ENCODE measurements at regions not wholly inside any gene's neighbourhood (a gene's known extent, or its start where the extent isn't known, plus 50 kb on each side); places are given as distances from the start of the nearest gene placed in this dataset.

DNA sequence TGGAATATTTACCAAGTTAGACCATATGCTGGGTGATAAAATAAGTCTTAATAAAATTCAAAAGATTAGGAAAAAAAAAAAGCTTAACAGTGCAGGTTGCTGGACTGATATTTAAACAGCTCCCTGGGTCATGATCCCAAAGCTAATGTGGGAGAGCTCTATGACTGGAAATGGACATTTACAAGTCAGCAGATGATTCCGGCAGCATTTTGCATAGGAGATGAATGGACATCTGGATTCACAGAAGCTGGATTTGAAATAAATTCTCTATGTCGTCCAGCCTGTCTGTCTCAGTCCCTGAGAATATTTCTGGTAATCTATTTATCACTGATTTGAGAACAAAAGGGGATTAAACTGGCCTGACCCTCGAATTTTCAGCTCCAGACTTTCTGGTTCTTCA, 52.3 kb upstream of the KLHL25 start:
- DNase-seq = no peak

DNA sequence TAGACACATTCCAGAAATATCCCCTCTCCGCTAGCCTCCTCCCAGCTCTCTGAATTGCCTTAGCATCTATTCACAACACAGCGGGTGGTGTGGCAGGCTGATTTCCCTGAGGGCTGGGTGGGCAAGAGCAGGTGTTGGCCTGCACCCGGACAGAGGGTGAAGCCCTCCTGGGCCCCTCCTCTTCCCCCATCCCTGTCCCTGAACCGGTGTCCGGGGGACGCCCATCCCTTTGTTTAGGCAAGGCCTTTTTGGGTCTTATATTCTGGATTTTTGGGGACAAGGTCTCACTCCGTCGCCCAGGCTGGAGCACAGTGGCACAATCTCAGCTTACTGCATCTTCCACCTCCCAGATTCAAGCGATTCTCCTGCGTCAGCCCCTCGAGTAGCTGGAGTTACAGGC, 55.2 kb upstream of the KLHL25 start:
- DNase-seq = no peak

DNA sequence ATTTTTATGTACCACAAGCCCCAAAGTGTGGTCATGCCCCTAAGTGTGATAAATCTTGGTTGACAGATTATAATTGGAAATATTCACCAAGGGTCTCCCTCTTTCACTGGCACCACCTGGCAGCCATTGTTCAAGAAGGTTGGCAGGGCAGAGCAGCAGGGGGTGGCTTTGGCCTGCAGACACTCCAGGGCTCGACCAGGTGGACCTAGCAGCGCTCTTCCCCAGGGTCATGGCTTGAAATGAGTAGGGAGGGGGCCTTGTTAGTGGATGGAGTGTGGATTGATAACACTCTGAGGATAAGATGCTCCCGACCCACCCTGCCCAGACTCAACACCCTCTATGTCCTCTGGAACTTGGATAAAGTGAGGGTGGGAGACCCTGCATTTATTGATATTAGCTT, 58.2 kb upstream of the KLHL25 start:
- DNase-seq = no peak

DNA sequence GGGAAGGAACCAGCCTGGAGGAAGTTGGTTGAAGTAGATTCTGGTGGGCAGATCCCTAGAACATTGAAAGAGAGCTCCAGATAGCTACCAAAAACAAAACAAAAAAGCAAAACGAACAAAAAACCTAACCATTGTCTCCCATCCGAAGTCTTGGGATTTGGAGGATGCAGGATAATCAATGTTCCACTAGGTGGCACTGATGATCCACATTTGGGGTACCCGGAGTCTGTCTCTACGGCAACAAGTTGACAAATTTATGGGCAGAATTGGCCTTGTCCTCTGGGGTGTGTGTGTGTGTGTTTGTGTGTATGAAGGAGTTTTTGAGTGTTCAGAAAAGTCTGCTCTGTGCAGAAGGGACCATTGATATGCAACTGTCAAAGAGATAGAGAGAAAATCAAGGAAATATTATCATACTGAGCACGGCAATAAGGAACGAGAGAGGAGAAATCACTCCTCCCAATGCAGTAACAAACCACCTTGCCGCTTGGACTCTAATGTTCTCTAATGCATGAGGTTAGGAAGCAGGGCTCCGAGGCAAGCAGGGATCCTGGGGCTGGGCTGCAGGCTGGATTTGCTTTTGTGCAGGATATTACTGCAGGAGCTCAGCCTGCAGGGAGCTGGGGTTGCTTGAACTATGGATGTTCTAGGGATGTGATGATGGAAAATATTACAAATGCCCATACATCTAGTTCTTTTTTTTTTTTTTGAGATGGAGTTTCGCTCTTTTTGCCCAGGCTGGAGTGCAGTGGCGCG, 59.8 kb upstream of the KLHL25 start:
- peak; percentile 56 for DNase-seq

DNA sequence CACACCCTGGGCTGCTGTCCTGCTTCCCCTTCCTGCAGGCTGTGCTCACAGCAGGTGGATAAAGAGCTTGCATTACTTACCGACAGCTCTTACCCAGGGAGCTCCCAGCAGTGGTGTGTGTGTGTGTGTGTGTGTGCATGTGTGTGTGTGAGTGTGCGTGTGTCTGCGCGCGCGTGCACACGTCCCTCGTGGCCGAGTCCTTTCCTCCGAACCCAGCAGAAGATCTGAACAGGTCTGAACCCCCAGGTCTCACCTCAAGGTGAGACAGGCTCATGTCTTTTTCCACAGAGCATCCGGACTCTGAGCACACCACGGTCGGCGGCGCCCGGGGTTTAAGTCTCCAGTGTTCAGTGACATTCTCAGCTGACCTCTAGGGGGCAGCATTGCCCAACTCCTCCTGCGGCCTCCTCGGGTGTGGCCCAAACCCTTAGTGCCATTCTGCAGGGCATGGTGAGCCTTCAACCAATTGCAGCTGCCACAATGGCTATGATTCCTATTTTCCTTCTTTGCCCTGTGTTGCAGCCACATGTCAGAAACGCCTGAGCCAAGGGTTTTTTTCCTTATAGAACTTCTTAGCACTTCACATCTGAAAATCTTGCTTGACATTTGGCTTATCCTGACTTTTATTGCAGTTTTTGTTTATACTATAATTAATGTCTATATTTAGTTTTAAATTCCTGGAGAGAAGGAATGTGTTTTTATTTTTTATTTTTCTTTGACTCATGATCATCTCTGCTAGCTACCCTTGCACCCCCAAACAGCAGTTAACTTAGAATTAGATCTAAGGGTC, 64.1 kb upstream of the KLHL25 start:
- DNase-seq = peak; percentile 73

DNA sequence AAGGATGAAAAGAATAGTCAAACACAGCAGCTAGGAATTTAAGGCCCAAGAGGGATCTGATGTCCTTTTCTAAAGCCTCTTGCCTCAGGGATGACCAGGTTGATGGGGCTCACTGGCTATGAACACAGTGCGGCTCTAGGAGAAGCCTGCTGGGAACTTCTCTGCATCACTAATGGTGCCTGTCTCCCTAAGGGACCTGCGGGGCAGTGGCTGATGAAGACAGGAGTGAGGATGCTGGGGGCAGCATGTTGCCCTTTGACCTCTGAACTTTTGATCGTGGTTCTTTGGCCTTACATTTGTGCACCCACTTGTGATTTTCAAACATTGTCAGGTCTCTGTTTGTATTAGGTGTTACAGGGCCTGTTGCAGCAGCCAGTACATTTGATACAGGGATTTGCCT, 64.9 kb upstream of the KLHL25 start:
- no peak for DNase-seq

DNA sequence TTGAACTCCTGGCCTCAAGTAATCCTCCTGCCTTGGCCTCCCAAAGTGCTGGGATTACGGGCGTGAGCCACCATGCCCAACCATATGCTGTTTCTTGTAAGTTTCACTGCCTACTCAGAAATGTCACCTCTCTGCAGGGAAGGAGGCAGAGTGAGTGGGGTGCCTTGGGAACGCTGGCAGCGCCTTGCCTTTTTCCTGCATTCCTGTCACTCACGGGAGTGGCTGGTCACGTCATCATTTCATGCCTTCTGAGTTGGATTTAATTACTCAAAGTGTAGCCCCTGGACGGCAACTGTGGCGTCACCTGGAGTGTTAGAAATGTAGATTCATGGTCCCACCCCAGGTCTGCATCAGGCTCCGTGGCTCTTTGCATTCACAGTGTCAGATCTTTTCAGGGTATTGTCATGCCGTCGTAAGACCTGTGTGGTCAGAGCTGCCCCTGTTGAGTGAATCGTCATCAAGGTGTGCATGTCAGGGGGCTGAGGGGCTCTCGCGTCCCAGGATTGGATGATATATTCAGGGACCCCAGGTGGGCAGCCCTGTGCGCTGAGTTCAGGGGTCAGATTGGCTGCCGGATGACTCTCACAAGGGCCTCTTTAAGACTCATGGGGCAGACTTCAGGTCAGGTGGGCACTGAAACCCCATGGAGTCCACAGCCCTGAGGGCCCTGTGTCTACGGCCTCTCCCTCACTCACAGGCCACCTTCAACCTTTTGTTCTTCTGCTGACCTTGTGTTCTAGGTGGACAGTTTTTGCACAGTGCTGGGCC, 65.9 kb upstream of the KLHL25 start:
- no peak for DNase-seq

DNA sequence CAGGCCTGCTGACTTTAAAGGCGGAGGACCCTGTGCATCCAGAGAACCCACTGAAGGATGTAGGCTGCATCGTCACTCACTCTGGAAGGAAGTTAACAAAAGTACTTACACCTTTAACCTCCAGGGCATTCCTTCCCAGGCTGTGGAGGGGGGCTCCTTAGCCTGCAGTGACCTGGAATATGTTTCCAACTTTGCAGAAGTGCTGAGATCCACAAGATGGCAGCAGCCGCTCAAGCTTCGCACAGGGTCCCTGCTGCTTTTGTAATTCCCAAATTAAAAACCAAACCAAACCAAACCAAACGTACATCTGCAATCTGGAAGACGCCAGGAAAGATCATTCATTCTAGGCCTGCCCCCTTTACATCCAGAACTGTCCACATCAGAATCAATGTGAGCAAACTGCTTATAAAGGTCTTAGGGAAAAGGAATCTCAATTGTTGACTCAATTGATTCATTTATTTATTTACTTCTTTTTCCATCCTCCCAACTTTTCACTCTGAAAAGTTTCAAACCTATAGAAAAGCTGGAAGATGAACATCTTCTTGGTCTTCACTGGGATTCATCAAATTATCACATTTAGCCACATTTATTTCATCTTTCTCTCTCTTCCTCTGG, 70.5 kb upstream of the KLHL25 start:
- DNase-seq = peak; percentile 70

DNA sequence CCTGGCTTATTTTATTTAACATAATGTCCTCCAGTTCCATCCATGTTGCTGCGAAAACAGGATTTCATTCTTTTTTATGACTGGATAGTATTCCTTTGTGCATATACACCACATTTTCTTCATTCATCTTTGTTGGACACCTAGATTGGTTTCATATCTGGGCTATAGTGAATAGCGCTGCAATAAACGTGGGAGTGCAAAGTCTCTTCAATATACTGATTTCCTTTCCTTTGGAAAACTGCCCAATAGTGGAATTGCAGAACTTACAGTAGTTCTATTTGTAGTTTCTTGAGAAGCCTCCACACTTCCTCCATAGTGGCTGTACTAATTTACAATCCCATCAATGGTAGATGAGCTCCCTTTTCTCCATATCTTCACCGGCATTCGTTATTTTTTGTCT, 72.5 kb upstream of the KLHL25 start:
- no peak for DNase-seq

DNA sequence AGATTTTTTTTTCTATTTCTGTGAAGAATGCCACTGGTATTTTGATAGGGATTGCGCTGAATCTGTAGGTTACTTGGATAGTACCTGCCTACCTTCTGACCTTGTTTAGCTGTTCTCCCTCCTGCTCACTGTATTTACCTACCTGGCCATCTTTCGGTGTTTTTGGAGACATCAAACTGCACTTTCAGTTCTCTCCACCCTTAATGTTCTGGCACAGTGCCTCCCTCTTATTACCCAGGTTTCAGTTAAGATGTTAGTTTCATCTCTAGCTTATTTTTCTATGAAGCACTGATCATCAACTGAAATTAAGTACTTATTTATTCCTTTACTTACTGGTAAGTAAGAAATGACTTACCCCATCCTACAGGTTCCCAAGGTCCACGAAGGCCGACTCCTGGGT, 74.4 kb upstream of the KLHL25 start:
- no peak for DNase-seq

DNA sequence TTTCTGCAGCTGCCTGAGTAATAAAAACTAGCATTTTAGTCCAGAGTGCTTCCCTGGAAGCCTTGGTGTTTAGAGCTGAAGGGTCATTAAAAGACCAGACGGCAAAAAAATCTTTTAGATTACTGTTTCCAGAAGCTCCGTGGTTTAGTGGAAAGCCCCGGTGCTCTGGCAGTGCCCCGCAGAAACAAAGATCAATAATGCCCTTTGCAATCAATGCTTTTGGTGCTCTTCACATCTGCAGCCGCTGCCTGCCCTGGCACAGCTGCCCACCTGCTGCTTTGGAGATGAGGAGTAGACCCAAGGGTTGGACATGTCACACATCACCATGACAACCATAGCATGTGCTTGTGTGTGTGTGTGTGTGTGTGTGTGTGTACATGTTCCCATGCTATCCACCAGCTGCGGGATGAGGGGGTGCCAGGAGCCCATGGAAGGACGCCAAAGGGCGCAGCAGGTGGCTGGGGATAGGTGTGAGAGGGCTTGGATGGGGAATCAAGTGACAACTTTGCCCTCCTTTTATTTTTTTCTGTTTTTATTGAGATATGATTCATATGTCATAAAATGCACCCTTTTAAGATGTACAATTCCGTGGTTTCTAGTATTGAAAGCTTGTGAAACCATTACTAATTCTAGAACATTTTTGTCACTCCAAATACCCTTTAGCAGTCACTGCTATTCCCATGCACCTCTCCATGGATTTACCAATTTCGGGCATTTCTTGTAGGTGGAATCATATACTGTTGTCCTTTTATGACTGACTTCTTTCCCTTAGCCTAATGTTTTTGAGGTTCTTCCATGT, 75.7 kb upstream of the KLHL25 start:
- DNase-seq = no peak

DNA sequence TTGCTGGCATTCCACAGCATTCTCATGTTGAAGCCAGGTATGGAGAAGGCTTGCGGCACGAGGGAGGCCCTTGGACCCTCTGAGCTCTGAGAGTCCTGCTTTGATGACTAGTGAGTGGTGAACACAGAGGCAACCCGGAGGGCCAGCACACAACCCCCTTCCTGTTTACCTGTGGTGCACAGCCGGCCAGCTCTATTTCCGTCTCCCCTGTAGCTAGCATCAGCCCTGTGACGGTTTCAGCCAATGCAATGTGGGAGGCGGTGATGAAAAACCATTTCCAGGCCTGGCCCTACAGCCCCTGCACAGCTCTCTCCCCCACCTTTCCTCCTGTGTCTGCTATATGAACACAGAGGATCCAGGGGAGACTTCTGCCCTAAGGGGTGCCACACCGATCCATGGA, 76.8 kb upstream of the KLHL25 start:
- DNase-seq = no peak

DNA sequence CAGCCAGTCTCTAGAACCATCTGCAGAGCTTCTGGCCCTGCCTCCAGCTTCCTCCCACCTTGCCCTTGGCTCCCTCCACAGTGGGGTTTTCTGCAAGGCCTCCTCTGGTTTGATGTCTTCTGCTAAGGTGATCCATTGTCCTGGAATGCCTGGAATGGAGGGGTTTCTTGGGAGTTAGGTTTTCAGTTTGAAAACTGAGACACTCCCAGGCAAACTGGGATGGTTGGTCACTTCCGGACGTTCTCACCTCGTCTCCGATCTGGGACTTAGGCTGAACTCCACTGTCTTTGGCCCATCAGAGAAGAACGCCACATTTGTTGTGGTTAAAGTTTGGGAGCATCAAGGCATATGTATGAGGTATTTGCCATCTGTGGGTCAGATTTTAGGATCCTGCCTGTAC, 77.4 kb upstream of the KLHL25 start:
- DNase-seq = no peak

DNA sequence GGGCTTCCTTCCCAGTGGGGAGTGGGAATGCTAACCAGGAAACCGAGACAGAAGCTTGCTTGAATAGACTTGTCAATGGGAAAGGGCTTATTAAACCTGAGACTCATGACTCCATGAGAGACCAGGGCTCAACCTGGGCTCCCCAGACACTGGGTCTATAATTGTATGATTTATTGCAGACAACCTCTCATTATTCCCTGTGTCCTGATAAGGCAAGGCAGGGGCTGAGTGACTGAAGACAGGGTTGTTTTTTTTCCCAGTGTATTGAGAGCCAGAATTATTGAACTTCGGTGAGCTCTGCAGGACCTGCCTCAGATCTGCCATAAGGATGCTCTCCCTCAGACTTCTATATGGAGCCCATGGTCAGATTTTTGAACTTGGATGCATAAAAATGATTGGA, 79.5 kb upstream of the KLHL25 start:
- no peak for DNase-seq

DNA sequence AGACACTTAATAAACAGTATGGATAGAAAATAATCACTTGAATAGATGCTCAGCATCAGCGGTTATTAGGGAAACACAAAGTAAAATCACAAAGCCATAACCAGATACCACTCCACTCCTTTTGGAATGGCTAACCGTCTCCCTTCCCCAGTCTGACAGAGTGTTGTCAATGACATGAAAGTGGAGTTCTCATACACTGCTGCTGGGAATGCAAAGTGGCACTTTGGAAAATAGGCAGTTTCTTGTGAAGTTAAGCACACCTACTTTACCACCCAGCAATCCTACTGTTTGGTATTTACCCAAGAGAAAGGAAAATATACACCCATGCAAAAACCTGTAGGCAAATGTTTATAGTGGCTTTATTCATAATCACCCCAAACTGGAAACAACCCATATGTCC, 81.0 kb upstream of the KLHL25 start:
- DNase-seq = no peak

DNA sequence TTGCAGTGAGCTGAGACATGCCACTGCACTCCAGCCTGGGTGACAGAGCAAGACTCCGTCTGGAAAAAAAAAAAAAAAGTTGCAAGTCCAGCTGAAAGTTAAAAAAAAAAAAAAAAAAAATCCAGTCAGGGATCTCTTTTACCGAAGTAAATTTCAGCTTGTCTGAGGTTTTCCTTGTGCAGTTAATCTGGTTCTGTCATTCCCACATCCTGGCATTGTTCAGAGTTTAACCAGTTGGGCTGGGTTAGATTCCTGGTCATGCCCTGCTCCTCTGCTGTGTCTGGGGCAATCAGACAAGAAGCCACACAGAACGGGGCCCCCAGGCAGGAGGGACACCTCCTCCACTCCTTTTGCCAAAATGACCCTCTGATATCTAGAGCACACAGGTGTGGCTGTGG, 84.1 kb upstream of the KLHL25 start:
- DNase-seq = no peak

DNA sequence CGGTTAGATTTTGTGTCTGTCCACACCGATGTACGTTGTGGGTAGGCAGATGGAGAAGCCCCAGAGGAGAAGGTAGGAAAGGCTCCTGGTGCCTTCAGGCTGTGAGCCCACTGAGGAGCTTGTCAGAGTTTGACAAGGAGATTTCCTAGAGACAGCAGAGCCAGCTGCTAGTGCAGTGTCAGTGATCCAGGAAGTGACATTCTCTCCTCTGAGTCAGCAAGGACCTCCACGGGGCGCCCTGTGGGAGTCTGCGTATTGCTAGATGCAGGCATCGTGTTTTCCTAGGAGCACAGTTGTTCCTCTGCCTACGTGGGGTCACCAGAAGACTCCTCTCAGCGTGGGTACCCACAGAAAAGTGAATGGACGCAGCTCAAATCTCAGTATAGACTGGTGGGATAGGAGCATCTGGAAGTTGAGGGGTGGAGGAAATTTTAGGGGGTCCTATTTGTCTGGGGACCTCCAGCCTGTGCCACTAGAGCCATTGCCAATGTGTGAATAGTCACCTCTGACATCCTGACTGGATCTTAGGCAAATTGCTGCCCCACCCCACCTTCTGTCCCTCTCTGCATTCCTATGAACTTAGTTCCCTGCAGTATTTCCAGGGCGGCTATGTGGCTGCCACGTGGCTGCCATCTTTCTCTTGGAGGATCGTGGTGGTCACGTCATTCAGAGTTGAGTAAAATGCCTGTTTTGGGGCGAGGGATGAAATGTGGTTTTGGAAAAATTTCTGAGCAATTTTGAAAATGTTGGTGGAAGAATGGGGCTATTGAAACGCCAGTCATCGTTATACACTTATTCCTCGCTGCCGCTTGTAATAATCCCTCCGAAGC, 84.8 kb upstream of the KLHL25 start:
- DNase-seq = no peak

DNA sequence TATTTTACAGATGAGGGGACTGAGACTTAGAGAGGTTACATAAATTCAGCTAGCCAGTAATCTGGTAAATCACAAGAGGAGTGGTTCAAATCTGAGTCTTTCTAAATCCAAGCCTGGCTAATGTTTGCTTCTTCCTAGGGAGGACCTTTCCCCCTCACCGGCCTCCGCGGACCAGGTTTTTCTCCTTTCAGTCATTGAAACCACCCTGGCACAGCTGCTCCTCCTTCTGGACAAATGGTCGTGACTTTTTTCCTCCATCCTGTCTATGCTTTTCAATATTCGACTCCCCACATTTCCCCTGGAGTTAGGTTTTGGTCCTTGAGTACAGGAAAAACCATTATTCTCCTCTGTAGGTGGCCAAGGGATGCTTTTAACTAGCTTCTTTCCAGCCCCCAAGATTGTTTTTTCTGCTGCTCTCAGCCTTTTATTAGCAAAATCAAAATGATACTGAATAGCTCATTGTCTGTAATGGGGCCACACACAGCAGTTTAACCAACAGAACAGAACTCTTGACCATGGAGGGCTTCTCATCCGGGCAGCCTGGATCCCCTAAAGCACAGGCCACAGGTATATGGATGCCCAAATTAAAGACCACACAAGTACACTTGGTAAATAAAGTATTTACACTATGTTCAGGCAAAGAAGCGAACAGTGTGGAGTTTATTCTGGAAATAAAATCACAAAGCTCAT, 85.9 kb upstream of the KLHL25 start:
- DNase-seq = no peak

DNA sequence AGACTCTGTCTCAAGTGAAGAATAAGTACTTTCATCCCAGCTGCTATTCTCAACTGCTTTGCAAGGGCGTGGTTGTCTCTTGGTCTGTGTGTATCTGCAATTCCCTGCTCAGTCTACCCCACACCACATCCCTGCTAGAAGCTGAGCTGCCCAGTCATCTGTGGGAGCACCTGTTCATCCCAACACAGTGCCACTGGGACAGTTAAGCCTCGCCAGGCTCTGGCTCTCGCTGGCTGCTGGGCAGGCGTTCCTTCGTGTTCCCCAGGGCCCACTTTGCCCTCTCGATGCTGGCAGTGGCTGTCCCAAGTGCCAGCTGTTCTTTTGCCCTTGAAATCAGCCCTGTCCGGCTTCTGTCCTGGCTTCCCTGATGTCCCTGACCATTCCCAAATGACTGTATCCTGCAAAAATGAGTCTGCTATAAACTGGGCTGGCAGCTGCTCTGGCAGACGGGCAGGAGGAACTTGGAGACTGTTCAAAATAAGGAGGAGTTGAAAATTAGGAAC, 91.6 kb upstream of the KLHL25 start:
- DNase-seq = peak; percentile 79

DNA sequence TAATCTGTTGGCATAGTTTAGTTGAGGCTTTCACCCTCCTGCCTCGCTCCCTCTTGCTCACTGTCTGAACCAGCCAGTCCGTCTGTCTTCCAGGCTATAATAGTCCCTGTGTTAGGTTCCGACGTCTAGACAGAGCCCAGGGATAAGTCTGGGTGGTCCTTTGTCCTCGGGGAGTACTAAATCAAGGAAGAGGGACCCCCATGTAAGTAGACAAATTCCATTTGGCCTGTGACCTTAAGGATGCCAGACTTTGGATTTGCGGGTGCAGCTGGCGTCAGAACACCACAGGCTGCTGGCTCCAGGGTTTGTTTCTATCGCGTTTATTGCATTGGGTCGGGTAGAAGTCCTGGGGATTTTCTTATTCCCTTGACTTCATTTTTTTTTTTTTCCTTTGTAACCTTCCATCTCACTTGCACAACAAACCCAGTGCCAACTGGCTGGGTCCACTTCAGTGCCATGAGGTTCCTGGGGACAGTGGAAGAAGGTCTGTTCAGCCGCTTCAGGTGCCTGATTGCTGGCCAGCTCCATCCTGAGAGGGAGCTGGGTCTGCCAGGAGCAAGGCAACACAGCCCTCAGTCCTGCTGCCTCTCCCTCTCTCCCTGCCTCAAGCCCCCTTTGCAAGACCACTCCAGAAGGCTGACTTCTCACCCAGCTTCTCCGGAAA, 95.4 kb upstream of the KLHL25 start:
- DNase-seq = no peak

Data from right forelimb (tissue), 1 donor.